ENCODE measurements at regions not wholly inside any gene's neighbourhood (a gene's known extent, or its start where the extent isn't known, plus 50 kb on each side); places are given as distances from the start of the nearest gene placed in this dataset.

DNA sequence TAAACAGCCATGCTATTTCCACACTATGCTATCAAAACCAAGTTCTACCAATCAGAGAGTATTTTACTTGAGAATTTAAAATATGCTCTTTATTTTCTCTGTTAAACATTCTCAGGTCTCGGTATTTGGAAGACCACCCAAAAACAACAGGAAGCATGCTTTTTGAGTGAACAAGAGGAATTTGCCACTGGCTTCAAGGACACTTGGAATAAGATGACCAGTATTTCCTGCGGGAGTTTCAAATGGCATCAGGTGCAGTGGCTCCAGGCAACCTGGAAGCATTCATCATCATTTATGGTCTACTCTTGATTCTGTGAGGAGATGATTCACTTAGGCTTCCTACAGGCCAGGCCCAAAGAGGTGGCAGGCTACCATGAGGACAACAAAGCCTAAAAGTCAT lies 305.7 kb upstream of the ATP11B start:
- Histone ChIP-seq H3K27me3 (ENCODE audit: insufficient read depth, low read length) (no peaks in the 10 kb centered on the region), H3K36me3 (ENCODE audit: insufficient read depth, low read length) (no peaks in the 10 kb centered on the region), H3K4me1 (ENCODE audit: insufficient read depth, low read length) (peaks cover 19% of the 10 kb centered on the region), H3K4me3 (ENCODE audit: low read length) (no peak overlapping the region), H2AFZ (ENCODE audit: low read depth, low read length) (no peak overlapping the region), H3K9me3 (ENCODE audit: low read length) (no peaks in the 10 kb centered on the region)

DNA sequence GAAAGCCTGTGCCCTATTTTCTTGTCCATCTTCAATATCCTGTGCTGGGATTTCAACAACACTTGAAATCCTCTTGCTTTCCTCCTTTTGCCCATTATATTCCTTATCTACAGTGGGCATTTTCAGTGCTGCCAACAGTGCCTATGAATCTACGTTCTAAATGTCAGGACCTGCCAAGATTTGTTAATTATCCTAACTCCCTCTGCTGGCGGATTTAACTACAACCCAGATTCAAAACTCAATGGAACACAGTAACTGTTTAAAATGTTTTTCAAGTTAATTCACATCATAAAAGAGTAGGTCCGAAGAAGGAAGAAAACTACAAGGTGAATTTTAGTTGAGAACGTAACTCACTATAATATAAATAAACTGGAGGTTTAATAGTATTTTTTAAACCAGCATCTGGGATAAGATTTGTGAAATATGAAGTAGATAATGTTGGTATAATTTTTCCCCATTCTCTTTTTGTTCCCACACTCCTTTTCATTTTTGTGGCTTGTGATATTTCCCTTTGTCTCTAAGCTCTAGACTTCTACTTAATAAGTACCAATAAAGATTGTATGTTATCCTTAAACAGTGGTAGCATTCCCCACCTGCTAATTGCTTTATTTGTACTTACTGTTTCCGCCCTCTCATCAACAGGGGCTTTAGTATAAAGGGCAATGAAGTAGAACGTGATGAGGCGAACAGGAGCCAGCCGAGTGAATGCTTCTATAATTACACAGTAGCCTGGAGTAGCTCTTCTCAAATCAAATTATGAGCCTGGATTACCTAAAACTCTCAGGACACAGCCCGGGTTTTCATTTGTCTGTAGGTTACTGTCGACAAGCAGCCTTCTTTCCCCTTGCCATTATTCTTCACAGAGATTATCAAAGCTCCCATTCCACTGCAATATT lies 302.5 kb upstream of the ATP11B start:
- Histone ChIP-seq H3K4me1 (ENCODE audit: insufficient read depth, low read length) (peaks cover 19% of the 10 kb centered on the region), H3K4me3 (ENCODE audit: low read length) (no peak overlapping the region), H3K36me3 (ENCODE audit: insufficient read depth, low read length) (no peaks in the 10 kb centered on the region), H3K9me3 (ENCODE audit: low read length) (no peaks in the 10 kb centered on the region), H3K27me3 (ENCODE audit: insufficient read depth, low read length) (no peaks in the 10 kb centered on the region), H2AFZ (ENCODE audit: low read depth, low read length) (peak overlapping the region; percentile 89)

DNA sequence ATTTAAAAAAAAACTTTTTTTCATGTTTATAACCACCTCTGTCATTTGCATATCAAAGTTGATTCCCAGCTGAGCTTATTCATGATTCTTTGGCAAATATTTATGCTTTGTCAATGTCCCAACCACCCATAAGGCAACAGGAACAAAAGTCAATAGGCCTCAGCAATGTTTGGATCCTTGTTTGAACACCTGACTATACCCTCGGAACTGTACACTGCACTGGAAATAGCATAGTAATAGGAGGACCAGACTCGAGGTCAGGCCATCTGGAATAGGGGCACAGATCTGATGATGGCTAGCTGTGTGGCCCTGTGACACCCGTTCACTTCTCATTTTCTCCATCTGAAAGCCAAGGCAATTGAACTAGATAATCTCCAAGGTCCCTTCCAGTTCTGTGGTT lies 301.7 kb upstream of the ATP11B start:
- Histone ChIP-seq H3K9me3 (ENCODE audit: low read length) (no peaks in the 10 kb centered on the region), H3K27me3 (ENCODE audit: insufficient read depth, low read length) (no peaks in the 10 kb centered on the region), H2AFZ (ENCODE audit: low read depth, low read length) (no peak overlapping the region), H3K4me3 (ENCODE audit: low read length) (no peak overlapping the region), H3K36me3 (ENCODE audit: insufficient read depth, low read length) (no peaks in the 10 kb centered on the region), H3K4me1 (ENCODE audit: insufficient read depth, low read length) (peaks cover 19% of the 10 kb centered on the region)

DNA sequence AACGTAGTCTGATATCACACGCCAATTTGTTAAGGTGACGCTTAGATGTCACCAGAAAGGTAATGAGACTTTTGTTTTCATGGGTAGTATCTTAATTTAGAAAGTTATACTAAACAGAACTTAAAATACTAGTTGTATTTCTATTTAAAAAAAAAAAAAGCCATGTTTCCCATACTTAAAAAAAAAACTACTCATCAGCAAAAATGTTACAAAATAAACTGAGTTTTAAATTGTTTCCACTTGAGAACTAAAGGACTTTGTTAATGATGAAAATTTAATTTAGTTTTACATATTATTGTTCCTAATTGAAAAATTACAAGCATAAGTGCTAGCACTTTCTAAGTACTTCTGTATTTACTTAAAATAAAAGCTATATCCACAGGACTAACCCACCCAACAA lies 300.8 kb upstream of the ATP11B start:
- H3K27me3 ChIP-seq (ENCODE audit: insufficient read depth, low read length), result no peaks in the 10 kb centered on the region
- H3K4me1 ChIP-seq (ENCODE audit: insufficient read depth, low read length), result peaks cover 24% of the 10 kb centered on the region
- H2AFZ ChIP-seq (ENCODE audit: low read depth, low read length), result no peak overlapping the region
- no peaks in the 10 kb centered on the region for H3K9me3 ChIP-seq (ENCODE audit: low read length)
- no peaks in the 10 kb centered on the region for H3K36me3 ChIP-seq (ENCODE audit: insufficient read depth, low read length)
- H3K4me3 ChIP-seq (ENCODE audit: low read length), result no peak overlapping the region

DNA sequence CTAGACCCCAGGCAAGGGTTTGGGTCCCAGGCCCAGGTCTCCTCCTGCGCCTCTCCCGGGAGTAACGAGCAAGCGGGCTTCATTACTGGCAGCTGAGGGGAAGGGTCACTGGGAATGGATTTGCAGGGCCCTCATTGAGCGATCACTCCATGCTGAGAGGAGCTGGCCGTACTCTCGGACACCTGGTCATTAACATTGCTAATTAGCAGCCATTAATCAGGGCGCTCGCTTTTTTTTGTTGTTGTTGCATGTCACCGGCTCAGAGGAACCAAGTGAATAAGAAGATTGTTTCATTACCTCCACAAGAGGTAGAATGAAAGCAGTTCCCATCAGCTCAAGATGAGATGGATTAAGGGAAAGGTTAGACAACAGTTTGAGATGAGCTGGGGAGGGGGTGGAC lies 293.0 kb upstream of the ATP11B start:
- Histone ChIP-seq H3K27me3 (ENCODE audit: insufficient read depth, low read length) (no peaks in the 10 kb centered on the region), H3K4me1 (ENCODE audit: insufficient read depth, low read length) (peaks cover 56% of the 10 kb centered on the region), H3K9me3 (ENCODE audit: low read length) (no peaks in the 10 kb centered on the region), H2AFZ (ENCODE audit: low read depth, low read length) (peak overlapping the region; percentile 6), H3K36me3 (ENCODE audit: insufficient read depth, low read length) (no peaks in the 10 kb centered on the region), H3K4me3 (ENCODE audit: low read length) (peak overlapping the region; percentile 33)

DNA sequence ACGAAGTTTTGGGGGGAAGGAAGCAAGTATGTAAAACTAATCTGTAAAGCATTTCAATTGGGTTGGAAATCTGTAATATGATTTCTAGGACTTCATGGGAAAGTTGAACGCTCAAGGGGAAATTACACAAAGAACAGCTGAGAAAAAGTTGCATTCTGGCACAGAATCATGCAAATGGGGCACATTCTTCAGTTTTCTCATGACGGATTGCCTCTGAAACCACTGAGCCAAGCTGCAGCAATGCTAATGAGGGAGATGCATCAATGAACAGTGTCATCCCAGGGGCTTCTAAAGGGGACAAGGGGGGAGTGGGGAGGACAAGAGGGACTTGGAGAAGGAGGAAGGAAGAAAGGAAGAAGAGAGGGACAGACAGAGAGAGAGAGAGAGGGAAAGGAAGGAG lies 291.4 kb upstream of the ATP11B start:
- Histone ChIP-seq H3K27me3 (ENCODE audit: insufficient read depth, low read length) (no peaks in the 10 kb centered on the region), H3K36me3 (ENCODE audit: insufficient read depth, low read length) (no peaks in the 10 kb centered on the region), H2AFZ (ENCODE audit: low read depth, low read length) (no peak overlapping the region), H3K4me1 (ENCODE audit: insufficient read depth, low read length) (peaks cover 56% of the 10 kb centered on the region), H3K4me3 (ENCODE audit: low read length) (peak overlapping the region; percentile 24), H3K9me3 (ENCODE audit: low read length) (no peaks in the 10 kb centered on the region)

DNA sequence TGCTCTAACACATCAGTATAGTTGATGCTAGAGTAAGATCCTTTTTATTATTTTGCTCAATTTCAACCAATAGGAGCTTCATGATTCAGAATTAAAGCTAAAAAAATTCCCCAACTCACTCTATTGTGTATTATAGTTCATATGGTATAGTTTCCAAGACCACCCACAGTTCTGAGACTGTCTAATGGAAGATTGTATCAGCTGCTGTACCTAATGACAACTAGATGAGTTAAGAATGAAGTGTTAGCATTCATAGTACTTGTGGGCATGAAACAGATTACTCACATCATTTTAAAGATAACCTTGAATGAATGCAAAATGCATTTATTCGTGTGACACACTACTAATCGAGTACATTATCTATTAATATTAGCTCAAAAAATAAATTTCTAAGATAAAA lies 289.9 kb upstream of the ATP11B start:
- H3K9me3 ChIP-seq (ENCODE audit: low read length), result no peaks in the 10 kb centered on the region
- H3K27me3 ChIP-seq (ENCODE audit: insufficient read depth, low read length), result no peaks in the 10 kb centered on the region
- no peak overlapping the region for H2AFZ ChIP-seq (ENCODE audit: low read depth, low read length)
- peaks cover 58% of the 10 kb centered on the region for H3K4me1 ChIP-seq (ENCODE audit: insufficient read depth, low read length)
- H3K4me3 ChIP-seq (ENCODE audit: low read length), result no peak overlapping the region
- H3K36me3 ChIP-seq (ENCODE audit: insufficient read depth, low read length), result no peaks in the 10 kb centered on the region

DNA sequence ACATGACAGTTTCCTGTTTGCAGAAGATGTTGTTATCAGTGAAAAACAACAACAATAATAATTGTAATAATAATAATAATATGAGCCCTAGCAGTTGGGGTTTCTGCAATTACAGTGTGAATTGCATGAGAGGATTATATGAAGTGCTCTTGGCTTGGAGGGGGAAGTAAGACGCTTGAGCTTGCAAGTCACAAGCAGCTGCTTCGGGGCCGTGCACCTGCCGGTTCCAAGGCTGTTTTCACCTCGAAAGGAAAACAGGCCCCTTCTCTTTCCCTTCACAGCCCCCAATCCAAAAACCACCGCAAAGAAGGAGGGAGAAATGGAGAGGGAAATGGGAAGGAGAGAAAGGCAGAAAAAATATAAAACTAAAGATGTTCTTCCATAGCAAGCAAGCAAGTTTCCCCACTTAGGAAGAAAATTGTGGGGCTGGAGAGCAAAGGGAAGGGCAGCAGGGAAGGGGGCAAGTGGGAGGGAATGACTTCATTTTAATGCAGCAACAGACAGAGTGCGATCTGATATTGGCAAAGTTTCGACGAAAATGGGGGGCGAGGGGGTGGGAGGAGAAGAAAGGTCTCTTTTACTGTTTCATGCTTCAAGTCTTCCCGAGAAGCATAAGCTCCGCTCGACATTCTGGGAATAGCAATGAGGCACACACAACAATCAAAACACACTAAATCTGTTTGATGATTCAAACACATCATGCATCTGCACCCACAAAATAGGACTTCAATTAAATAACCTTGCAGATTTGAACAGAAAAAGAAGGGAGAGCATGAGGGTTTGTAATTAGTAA lies 284.2 kb upstream of the ATP11B start:
- peak overlapping the region; percentile 31 for H3K4me3 ChIP-seq (ENCODE audit: low read length)
- peaks cover 38% of the 10 kb centered on the region for H3K4me1 ChIP-seq (ENCODE audit: insufficient read depth, low read length)
- H2AFZ ChIP-seq (ENCODE audit: low read depth, low read length), result peak overlapping the region; percentile 97
- H3K27me3 ChIP-seq (ENCODE audit: insufficient read depth, low read length), result no peaks in the 10 kb centered on the region
- H3K9me3 ChIP-seq (ENCODE audit: low read length), result no peaks in the 10 kb centered on the region
- no peaks in the 10 kb centered on the region for H3K36me3 ChIP-seq (ENCODE audit: insufficient read depth, low read length)

DNA sequence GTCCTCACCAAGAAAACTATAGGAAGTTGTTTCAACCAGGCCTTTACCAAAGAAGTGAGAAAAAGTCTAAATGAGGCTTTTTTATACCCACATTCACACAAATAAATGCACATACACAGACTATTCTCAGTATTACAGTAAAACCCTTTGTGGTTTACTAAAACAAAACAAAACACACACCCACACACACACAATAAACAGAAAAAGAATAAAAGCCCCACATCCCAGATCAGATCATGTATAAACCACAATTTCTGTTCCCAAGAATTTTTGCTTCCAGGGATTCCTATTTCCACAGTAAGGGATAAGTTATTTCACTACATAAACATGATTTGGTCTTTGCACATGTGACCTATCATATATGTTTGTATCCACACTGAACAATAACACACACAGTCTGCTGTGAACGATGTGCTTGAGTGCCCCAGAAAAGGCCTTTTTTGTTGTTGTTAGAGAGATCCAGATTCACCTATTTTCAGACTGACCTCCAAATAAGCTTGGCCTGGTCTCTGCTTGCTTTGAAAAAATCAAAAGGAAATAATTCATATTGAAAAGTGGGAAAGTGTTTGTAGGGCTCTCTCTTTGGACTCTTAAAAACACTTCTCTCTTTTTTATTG lies 283.4 kb upstream of the ATP11B start:
- no peaks in the 10 kb centered on the region for H3K36me3 ChIP-seq (ENCODE audit: insufficient read depth, low read length)
- peak overlapping the region; percentile 97 for H2AFZ ChIP-seq (ENCODE audit: low read depth, low read length)
- H3K9me3 ChIP-seq (ENCODE audit: low read length), result no peaks in the 10 kb centered on the region
- no peaks in the 10 kb centered on the region for H3K27me3 ChIP-seq (ENCODE audit: insufficient read depth, low read length)
- peaks cover 43% of the 10 kb centered on the region for H3K4me1 ChIP-seq (ENCODE audit: insufficient read depth, low read length)
- H3K4me3 ChIP-seq (ENCODE audit: low read length), result no peak overlapping the region

DNA sequence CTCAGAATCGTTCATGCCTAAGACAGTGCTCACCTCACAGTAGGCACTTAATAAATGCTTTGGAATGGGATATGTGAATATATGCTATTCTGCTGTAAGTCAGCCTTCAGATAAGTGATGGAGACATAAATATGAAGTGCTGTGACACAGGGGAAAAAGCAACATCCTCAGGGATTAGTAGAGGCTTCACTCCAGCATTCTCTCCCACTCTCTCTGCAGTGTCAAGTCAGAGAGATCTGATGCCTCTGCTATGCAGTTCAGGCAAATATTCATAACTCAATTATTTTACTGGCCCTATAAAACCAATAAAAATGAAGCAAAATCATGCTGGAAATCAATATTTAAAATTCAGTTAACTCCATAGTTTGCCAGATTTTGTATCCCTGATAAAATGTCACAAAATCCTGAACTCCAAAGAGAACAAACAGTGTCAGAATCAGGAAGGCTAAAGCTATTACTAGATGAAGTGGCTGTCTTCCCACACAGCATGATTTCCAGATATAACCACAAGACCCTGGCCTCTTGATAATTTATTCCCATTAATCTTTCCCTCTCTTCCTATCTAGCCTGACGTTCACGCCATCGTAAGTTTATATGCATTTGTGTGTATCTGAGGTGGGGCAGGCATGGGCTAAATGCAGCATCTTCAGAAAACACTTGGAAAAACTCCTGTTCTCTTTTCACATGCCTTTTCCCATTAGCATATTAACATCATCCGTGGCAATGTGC lies 278.9 kb upstream of the ATP11B start:
- no peaks in the 10 kb centered on the region for H3K27me3 ChIP-seq (ENCODE audit: insufficient read depth, low read length)
- H2AFZ ChIP-seq (ENCODE audit: low read depth, low read length), result no peak overlapping the region
- H3K4me1 ChIP-seq (ENCODE audit: insufficient read depth, low read length), result peaks cover 65% of the 10 kb centered on the region
- no peaks in the 10 kb centered on the region for H3K36me3 ChIP-seq (ENCODE audit: insufficient read depth, low read length)
- no peak overlapping the region for H3K4me3 ChIP-seq (ENCODE audit: low read length)
- no peaks in the 10 kb centered on the region for H3K9me3 ChIP-seq (ENCODE audit: low read length)

DNA sequence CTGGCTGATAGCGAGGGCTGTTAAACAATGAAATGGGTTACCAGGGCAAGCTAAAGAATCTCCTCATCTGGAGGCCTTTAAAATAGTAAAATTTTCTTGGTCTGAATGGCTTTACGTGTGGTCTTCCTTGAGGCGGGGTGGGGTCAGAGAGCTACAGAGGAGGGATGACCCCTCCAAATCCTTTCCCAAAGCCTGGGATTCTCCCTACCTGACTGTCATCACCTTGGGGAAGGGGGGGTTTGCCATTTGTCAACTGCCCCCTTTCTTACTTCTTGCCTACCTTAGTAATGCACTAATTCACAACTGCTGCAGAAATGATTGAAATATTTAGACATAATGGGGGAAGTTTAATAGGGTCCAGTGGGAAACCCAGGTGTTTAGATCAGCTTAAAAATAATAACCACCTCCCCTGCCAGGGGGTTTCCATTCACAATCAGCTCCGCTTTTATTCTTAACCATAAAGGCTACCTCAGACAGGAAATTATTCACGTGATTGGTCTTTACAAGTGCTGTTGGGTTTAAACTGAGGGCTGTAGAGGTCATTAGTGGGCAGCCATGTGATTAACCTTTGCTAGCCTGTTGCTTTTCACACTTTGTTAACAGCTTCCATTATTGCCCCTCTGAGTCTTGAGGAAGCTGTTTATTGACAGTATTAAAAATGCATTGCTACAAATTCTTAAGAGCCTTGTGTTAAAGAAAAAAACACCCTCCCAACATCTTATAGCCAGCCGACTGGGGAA lies 276.5 kb upstream of the ATP11B start:
- Histone ChIP-seq H2AFZ (ENCODE audit: low read depth, low read length) (no peak overlapping the region), H3K4me3 (ENCODE audit: low read length) (no peak overlapping the region), H3K27me3 (ENCODE audit: insufficient read depth, low read length) (no peaks in the 10 kb centered on the region), H3K36me3 (ENCODE audit: insufficient read depth, low read length) (no peaks in the 10 kb centered on the region), H3K4me1 (ENCODE audit: insufficient read depth, low read length) (peaks cover 58% of the 10 kb centered on the region), H3K9me3 (ENCODE audit: low read length) (no peaks in the 10 kb centered on the region)

DNA sequence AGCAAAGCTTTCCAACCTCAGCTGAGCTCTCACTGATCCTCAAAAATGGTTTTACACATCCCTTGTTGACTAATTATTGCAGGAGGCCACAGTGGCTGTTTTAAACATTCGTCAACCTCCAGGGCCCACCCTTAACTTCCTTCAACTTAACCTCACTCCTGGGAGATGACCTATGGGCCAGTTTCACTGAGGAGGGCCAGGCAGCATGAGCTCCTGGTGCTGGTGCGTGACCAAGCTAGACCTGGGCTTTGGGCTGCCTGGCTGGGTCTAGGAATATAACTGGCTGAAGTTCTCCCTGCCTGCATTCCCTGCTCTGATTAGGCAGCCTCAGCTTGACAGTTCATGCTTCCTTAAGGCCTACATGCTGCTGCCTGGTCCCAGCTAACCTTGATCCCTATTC lies 273.7 kb upstream of the ATP11B start:
- no peaks in the 10 kb centered on the region for H3K9me3 ChIP-seq (ENCODE audit: low read length)
- H2AFZ ChIP-seq (ENCODE audit: low read depth, low read length), result no peak overlapping the region
- no peak overlapping the region for H3K4me3 ChIP-seq (ENCODE audit: low read length)
- H3K36me3 ChIP-seq (ENCODE audit: insufficient read depth, low read length), result no peaks in the 10 kb centered on the region
- H3K27me3 ChIP-seq (ENCODE audit: insufficient read depth, low read length), result no peaks in the 10 kb centered on the region
- peaks cover 46% of the 10 kb centered on the region for H3K4me1 ChIP-seq (ENCODE audit: insufficient read depth, low read length)
